ENCODE measurements at regions not wholly inside any gene's neighbourhood (a gene's known extent, or its start where the extent isn't known, plus 50 kb on each side); places are given as distances from the start of the nearest gene placed in this dataset.
"Not testable (repeated sequence)": the region's sequence is repeated elsewhere in the genome, so short reads cannot be mapped to it uniquely, and the experiment has no call there.

GRCh38 chr5:53170746-53171349, 61.3 kb upstream of the MOCS2 start:
- TF ChIP-seq CTCF (IDR thresholded peaks at IDR 0.05) = peak; percentile 75
- no peak for TF ChIP-seq ZFX (IDR thresholded peaks at IDR 0.05; ENCODE audit: borderline replicate concordance)
- H3K27ac ChIP-seq = no peak overlapping the region

- H3K27ac ChIP-seq = not testable (repeated sequence)
Observed at GRCh38 chr5:53172073-53172472, 62.5 kb upstream of the MOCS2 start.

GRCh38 chr5:53172630-53173029, 63.1 kb upstream of the MOCS2 start:
- TF ChIP-seq CTCF (IDR thresholded peaks at IDR 0.05) = no peak
- no peak for TF ChIP-seq ZFX (IDR thresholded peaks at IDR 0.05; ENCODE audit: borderline replicate concordance)

GRCh38 chr5:53173083-53173482, 63.5 kb upstream of the MOCS2 start:
- no peak overlapping the region for H3K27ac ChIP-seq
- TF ChIP-seq ZFX (IDR thresholded peaks at IDR 0.05; ENCODE audit: borderline replicate concordance) = no peak
- TF ChIP-seq CTCF (IDR thresholded peaks at IDR 0.05) = no peak

More at GRCh38 chr5:53172630-53173029, 63.1 kb upstream of the MOCS2 start:
- H3K27ac ChIP-seq = no peak overlapping the region

- no peak overlapping the region for H3K27ac ChIP-seq
- no peak for TF ChIP-seq ZFX (IDR thresholded peaks at IDR 0.05; ENCODE audit: borderline replicate concordance)
Observed at GRCh38 chr5:53178830-53179229, 69.3 kb upstream of the MOCS2 start.

GRCh38 chr5:53179691-53180090, 70.1 kb upstream of the MOCS2 start:
- H3K27ac ChIP-seq = no peak overlapping the region
- TF ChIP-seq CTCF (IDR thresholded peaks at IDR 0.05) = no peak
- TF ChIP-seq ZFX (IDR thresholded peaks at IDR 0.05; ENCODE audit: borderline replicate concordance) = no peak

- TF ChIP-seq ZFX (IDR thresholded peaks at IDR 0.05; ENCODE audit: borderline replicate concordance) = no peak
- TF ChIP-seq CTCF (IDR thresholded peaks at IDR 0.05) = no peak
- H3K27ac ChIP-seq = no peak overlapping the region
Observed at GRCh38 chr5:53180538-53180937, 71.0 kb upstream of the MOCS2 start.

- TF ChIP-seq ZFX (IDR thresholded peaks at IDR 0.05; ENCODE audit: borderline replicate concordance) (no peak), CTCF (IDR thresholded peaks at IDR 0.05) (no peak)
- H3K27ac ChIP-seq = no peak overlapping the region
Observed at GRCh38 chr5:53180991-53181390, 71.4 kb upstream of the MOCS2 start.
